Activated naive CD8-positive, alpha-beta T cell treated with anti-CD3 and anti-CD28 coated beads, Interleukin-2, amount 50 U/mL, for 24 hours (primary cell): ENCODE measurements at regions not wholly inside any gene's neighbourhood (a gene's known extent, or its start where the extent isn't known, plus 50 kb on each side); places are given as distances from the start of the nearest gene placed in this dataset.

Experiments
- ATAC-seq: fragments of 150-1000 bp; cut with Tn5 transposase; one replicate; pipeline ENCODE4 v1.10.0; 2021
- DNase-seq: peaks from one replicate; pipeline ENCODE4 v3.0.0; 2021
- H3K27ac Mint-ChIP-seq: one replicate; pipeline ENCODE4 v1.8.0; 2021; ENCODE audit warnings: mild to moderate bottlenecking, mixed read lengths
- H3K27me3 Mint-ChIP-seq: one replicate; pipeline ENCODE4 v1.8.0; 2021; ENCODE audit warnings: mixed read lengths
- H3K36me3 Mint-ChIP-seq: one replicate; pipeline ENCODE4 v1.8.0; 2021; ENCODE audit warnings: low read depth, mixed read lengths
- H3K4me1 Mint-ChIP-seq: one replicate; pipeline ENCODE4 v1.8.0; 2021; ENCODE audit warnings: mixed read lengths
- H3K4me3 Mint-ChIP-seq: one replicate; pipeline ENCODE4 v1.8.0; 2021; ENCODE audit warnings: mild to moderate bottlenecking, moderate library complexity, mixed read lengths
- H3K9me3 Mint-ChIP-seq: one replicate; pipeline ENCODE4 v1.8.0; 2021; ENCODE audit warnings: mixed read lengths

DNA sequence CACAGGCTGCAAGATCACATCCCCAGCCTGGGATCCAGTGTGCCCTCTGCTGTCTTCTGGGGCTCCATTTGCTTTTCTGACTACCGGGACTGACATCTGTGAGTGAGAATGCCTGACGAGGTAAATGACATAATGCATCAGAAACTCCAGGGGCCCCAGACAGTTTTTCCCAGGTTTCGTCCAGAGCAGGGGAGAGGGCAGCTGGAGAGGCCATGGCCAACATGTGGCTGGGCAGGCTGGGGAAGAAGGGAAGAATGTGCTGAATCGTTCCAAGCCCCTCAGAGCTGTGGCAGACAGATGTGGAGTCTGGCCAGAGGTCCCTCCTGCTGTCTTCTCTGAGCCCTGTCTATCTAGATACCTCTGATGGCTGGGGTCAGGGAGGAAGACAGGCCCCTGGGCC, 163.9 kb downstream of the TRIM29 start:
- H3K36me3 Mint-ChIP-seq = no peaks in the 10 kb centered on the region
- peaks cover 3% of the 10 kb centered on the region for H3K27me3 Mint-ChIP-seq

DNA sequence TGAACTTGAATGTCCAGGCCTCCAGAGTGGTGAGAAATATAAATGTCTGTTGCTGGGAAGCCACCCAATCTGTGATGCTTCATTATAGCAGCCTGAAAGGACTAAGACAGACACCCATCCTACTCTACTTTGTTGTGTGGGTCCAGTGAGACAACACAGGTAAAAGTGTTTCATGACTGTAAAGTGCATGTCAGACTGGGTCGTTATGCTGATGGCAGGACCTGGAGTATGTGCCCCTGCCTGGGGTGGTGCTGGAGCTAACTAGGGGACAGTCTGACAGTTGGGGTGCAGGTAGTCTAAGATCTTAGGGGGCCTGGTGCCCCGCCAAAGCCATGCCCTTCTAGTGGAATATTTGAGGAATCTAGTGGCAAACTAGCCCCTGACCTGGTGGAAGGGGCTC, 165.6 kb downstream of the TRIM29 start:
- H3K27me3 Mint-ChIP-seq = peaks cover 2% of the 10 kb centered on the region
- H3K36me3 Mint-ChIP-seq = no peaks in the 10 kb centered on the region
- ATAC-seq (no peak), DNase-seq (no peak)
- peaks cover 5% of the 10 kb centered on the region for H3K9me3 Mint-ChIP-seq
- no peaks in the 10 kb centered on the region for H3K4me1 Mint-ChIP-seq
- no peak overlapping the region for H3K27ac Mint-ChIP-seq
- H3K4me3 Mint-ChIP-seq = no peak overlapping the region

More for the DNA sequence above, 163.9 kb downstream of the TRIM29 start:
- H3K27ac Mint-ChIP-seq = no peak overlapping the region
- no peak for ATAC-seq
- no peaks in the 10 kb centered on the region for H3K4me1 Mint-ChIP-seq
- no peak for DNase-seq
- peaks cover 5% of the 10 kb centered on the region for H3K9me3 Mint-ChIP-seq
- no peak overlapping the region for H3K4me3 Mint-ChIP-seq

DNA sequence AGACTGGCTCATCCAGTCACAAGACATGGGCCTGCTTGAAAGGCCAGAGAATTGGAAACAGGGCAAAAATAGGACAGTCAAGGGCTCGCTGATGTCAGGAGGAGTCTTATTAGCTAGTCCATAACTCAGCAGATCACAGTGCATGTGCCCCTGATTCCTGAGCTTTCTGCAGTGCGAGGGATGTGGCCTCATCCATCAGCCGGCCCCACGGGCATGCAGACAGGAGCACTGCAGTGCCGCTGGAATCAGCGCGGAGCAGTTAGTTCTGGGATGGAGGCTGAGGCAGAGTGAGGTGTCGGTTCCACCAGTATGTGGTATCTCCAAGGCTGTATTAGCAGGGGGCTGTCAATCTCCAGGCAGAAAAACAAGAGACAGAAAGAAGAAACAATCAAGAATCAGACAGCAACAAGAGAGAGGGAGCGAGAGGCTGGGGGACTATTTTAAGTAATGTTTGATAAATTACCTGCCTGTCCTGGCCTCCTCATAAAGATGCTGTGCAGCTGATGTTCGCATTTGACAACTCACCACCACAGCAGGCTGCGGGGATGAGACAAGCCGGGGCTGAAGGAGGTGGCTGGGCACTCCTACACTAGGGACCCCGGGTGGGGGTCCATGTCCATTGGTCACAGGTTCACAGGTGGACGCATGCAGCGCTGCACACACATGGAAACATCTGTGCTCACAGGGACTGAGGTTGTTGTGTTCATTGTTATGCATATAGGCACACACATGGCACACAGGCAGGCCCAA, 167.2 kb downstream of the TRIM29 start:
- H3K27ac Mint-ChIP-seq = no peak overlapping the region
- no peak overlapping the region for H3K4me3 Mint-ChIP-seq
- ATAC-seq = no peak
- H3K9me3 Mint-ChIP-seq = peaks cover 5% of the 10 kb centered on the region
- no peaks in the 10 kb centered on the region for H3K4me1 Mint-ChIP-seq
- peaks cover 2% of the 10 kb centered on the region for H3K27me3 Mint-ChIP-seq
- no peak for DNase-seq
- no peaks in the 10 kb centered on the region for H3K36me3 Mint-ChIP-seq

DNA sequence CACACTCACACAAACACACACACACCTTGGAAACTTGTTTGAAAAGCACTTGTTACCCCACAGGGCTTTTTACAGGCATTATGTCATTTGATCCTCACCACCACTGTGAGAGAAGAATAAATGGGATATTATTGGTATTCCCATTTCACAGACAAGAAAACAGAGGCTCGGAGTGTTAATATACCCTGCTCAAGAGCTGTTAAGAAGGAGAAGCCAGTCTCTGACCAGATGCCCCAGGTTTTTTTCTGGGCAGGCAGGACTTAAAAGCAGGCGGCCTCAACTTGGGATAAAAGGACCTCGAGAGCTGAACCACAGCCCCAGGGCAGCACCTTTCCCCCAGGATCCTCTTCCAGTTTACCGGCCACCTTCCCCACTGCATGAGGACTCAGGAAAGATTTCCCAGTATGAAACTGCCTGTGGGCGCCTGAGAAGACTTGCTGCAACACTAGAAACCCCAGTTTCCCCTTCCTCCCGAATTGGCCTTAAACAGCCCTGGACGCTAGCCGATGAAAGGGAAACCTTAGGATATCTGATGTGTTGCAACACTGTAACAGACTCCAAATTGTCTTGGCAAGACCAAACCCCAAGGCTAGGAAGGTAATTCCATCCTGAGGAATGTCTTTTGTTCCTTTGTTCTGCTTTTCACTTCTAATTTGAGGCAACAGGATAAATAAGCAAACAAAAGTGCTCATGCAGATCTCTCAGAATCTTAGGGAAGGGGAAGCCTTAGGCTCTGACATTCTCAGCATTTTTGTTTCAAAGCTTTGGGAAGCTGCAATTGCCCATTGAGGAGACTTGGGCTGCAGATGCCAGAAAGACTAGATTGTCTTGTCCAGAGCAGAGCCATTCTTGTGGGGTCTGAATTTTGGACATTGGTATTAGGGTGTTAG, 173.5 kb downstream of the TRIM29 start:
- no peaks in the 10 kb centered on the region for H3K4me1 Mint-ChIP-seq
- no peak for ATAC-seq
- no peaks in the 10 kb centered on the region for H3K9me3 Mint-ChIP-seq
- peaks cover 4% of the 10 kb centered on the region for H3K27me3 Mint-ChIP-seq
- no peak overlapping the region for H3K27ac Mint-ChIP-seq
- no peak overlapping the region for H3K4me3 Mint-ChIP-seq
- no peak for DNase-seq
- H3K36me3 Mint-ChIP-seq = no peaks in the 10 kb centered on the region

DNA sequence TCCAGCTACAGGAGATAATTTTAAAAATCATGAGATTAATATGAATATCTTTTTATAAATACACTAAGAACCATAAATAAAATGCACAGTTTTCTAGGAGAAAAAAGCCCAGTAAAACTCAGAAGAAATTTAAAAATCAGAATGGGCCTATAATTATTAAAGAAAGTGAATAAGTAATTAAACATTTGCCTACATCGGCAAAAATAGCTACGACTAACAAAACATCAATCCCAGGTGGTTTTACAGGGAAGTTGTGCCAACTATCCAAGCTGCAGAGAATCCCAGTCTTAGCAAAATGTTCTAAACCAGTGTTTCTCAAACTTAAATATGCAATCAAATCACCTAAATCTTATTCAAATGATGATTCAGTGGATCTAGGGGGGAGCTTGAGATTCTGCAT, 180.0 kb downstream of the TRIM29 start:
- Mint-ChIP-seq H3K36me3 (no peaks in the 10 kb centered on the region), H3K27me3 (peaks cover 12% of the 10 kb centered on the region), H3K27ac (no peak overlapping the region), H3K4me1 (no peaks in the 10 kb centered on the region), H3K9me3 (no peaks in the 10 kb centered on the region), H3K4me3 (no peak overlapping the region)
- ATAC-seq = no peak
- DNase-seq = no peak

DNA sequence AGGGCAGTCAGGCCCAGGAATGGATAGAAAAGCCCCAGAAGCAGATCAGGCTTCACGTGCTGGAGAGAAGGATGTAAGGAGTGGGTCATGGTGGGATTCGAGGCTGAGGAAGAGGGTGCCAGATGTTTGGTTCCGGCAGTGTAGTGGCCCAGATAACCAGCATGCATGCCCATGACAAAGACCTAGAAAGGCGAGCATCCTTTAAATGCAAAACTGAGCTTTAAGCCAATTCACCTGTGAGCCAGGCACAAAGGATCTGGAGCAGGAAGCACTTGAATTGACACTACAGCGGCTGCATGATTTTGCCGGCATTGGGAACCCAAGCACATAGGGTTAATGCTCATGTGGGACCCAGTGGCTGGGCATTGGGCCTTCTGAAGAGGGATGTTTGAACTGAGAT, 185.5 kb downstream of the TRIM29 start:
- no peaks in the 10 kb centered on the region for H3K4me1 Mint-ChIP-seq
- ATAC-seq (no peak), DNase-seq (no peak)
- no peaks in the 10 kb centered on the region for H3K36me3 Mint-ChIP-seq
- H3K27ac Mint-ChIP-seq = no peak overlapping the region
- no peaks in the 10 kb centered on the region for H3K9me3 Mint-ChIP-seq
- no peak overlapping the region for H3K4me3 Mint-ChIP-seq
- peaks cover 29% of the 10 kb centered on the region for H3K27me3 Mint-ChIP-seq

DNA sequence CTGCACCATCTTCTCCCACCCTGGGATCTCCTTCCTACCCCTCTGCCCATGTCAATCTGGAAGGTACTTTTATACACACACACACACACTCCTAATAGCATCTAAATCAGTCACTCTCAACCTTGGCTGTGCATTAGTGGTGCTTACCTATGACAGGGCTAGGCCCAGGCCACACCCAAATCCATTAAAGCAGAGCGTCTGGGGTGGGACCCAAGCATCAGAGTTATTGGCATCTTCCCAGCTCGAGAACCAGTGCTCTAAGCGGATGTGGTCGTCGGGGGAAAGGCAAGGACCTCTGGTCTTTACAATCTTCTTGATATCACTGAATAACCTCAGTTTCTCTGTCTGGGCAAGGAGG, 194.6 kb downstream of the TRIM29 start:
- Mint-ChIP-seq H3K4me3 (no peak overlapping the region), H3K4me1 (no peaks in the 10 kb centered on the region), H3K9me3 (no peaks in the 10 kb centered on the region), H3K36me3 (no peaks in the 10 kb centered on the region), H3K27ac (no peak overlapping the region), H3K27me3 (peaks cover 6% of the 10 kb centered on the region)
- DNase-seq (no peak), ATAC-seq (no peak)

DNA sequence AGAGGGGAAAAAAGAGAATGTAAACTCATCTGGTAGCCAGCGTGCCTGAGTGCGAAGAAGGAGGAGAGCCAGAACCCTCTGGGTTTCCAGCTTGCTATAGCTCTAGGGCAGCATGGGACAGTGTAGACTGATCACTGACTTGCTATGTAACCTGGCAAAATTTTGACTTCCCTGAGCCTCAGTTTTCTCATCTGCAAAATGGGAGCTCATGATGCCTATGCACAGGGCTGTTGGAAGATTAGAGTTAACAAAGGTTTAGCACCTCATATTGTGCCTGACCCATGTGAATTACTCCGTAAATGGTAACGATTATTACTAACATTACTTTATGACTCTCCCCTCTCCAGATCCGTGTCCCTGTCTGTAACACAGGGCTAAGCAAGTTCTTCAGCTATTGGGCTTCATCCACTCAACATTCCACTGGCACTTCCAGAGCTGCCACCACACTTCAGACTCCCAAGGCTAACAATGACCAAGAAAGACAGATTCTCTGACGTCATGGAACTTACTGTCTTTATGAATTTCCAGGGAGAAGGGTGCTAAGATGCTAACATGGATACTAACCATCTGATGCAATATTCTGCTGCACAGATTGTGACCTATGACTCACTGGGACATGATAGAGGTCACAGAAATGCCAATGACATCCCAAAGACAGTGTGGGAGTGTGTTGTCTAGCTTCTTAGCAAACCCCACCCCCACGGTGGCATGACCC, 195.2 kb downstream of the TRIM29 start:
- peaks cover 6% of the 10 kb centered on the region for H3K27me3 Mint-ChIP-seq
- no peaks in the 10 kb centered on the region for H3K9me3 Mint-ChIP-seq
- no peaks in the 10 kb centered on the region for H3K4me1 Mint-ChIP-seq
- H3K4me3 Mint-ChIP-seq = no peak overlapping the region
- ATAC-seq = peak; percentile 35
- DNase-seq = no peak
- H3K36me3 Mint-ChIP-seq = no peaks in the 10 kb centered on the region
- H3K27ac Mint-ChIP-seq = no peak overlapping the region

DNA sequence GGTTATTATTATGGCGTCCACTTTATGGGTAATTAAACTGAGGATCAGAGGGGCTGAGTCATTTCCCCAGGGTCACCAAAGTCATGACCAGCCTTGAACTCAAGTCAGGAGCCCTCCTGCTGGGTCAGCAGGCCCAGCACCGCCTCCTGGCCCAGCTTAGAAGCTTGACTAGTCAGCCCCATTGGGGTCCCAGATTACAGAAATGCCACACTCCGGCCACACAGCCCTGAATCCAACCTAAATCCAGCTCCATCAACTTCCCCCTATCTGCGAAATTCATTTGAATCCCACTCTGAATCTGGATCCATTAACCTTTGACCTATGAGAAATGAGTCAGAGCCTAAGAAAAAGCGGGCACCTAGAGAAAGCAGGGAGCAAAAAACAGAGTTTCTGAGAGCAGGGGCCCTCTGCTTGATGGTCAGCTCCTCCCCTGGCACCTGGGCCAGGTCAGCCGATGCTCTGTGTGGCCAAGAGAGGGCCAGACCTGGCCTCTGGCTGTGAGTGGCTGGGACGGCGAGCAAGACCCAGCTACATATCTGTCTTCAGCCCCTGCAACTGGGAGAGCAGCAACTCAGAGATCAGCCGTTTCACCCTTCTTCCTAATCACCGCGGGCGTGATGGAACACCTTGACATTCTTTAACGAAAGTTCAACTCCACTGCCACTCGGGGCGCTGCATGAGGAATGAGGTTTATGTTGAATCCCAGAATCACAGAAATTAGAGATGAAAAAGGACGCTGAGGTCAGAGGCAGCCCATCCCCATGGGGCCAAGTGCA, 196.1 kb downstream of the TRIM29 start:
- Mint-ChIP-seq H3K27me3 (peaks cover 6% of the 10 kb centered on the region), H3K4me1 (no peaks in the 10 kb centered on the region), H3K4me3 (no peak overlapping the region), H3K27ac (no peak overlapping the region), H3K36me3 (no peaks in the 10 kb centered on the region), H3K9me3 (no peaks in the 10 kb centered on the region)
- ATAC-seq = no peak
- no peak for DNase-seq

DNA sequence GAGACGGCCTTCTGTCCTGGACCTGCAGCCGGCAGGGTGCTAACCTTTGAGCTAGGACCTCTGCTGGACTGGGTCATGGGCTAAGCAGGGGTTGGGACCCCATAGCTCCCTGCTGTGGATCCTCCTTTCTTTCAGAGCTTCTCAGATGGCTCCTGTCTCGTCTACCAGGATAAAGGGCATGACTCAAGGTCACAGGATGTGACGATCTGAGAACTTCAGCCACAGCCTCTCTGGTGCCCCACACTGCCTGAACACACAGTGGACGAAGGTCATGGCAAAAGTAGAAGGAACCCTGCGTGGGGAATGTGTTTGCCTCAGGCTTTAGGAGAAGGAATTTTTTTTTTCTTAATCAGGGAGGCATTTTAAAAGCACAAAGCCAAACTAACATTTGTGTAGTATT, 196.7 kb downstream of the TRIM29 start:
- Mint-ChIP-seq H3K9me3 (no peaks in the 10 kb centered on the region), H3K27ac (no peak overlapping the region), H3K4me3 (no peak overlapping the region), H3K36me3 (no peaks in the 10 kb centered on the region), H3K27me3 (peaks cover 9% of the 10 kb centered on the region), H3K4me1 (no peaks in the 10 kb centered on the region)
- ATAC-seq (no peak), DNase-seq (no peak)

DNA sequence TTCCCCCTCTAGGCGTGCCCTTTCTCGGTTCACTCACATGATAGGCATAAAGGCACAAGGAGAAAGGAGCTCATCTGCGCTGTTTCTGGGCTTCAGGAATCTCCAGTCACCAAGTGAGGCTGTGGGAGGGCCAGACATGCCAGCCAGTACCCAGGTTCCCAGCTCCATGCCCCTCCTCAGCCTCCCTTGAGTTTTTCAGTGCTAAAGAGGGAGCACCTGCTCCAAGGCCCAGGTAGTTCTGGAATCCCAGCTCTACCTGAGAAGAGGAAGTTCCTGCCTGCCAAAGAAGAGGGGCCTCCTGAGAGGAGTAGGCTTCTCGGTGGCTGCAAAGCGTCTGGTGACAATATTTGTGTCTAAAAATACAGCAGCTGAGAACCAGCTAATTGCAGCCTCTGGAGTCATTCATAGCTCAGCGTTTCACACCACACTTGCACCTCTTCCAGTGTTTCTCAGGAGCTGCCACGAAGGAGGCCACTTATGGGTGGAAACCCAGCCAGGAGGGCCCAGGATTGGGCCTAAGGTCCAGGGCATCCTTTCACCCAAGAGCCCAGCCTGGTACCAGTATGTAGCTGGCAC, 197.4 kb downstream of the TRIM29 start:
- Mint-ChIP-seq H3K27ac (no peak overlapping the region), H3K4me3 (no peak overlapping the region), H3K4me1 (no peaks in the 10 kb centered on the region), H3K9me3 (no peaks in the 10 kb centered on the region), H3K36me3 (no peaks in the 10 kb centered on the region), H3K27me3 (peaks cover 8% of the 10 kb centered on the region)
- ATAC-seq (no peak), DNase-seq (no peak)

DNA sequence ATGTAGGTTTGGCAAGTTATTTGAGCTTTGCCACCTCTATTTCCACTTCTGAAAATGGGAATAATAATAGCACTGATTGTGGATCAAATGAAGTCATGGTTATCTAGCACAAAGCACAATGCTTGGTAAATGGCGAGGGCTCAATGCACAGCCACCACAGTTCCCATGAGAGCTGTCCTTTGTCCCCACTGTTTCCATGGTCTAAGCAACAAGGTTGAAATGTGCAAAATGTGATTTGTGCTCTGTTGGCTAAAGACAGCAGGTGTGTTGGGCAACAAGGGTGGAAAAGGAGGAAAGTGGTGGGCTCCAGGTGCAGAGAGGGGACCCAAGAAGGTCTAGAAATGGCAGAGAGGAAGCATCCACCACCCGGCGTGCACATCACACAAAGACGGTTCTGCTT, 200.5 kb downstream of the TRIM29 start:
- no peak overlapping the region for H3K27ac Mint-ChIP-seq
- ATAC-seq (no peak), DNase-seq (no peak)
- H3K4me1 Mint-ChIP-seq = no peaks in the 10 kb centered on the region
- H3K27me3 Mint-ChIP-seq = peaks cover 6% of the 10 kb centered on the region
- no peaks in the 10 kb centered on the region for H3K36me3 Mint-ChIP-seq
- H3K9me3 Mint-ChIP-seq = no peaks in the 10 kb centered on the region
- H3K4me3 Mint-ChIP-seq = no peak overlapping the region

DNA sequence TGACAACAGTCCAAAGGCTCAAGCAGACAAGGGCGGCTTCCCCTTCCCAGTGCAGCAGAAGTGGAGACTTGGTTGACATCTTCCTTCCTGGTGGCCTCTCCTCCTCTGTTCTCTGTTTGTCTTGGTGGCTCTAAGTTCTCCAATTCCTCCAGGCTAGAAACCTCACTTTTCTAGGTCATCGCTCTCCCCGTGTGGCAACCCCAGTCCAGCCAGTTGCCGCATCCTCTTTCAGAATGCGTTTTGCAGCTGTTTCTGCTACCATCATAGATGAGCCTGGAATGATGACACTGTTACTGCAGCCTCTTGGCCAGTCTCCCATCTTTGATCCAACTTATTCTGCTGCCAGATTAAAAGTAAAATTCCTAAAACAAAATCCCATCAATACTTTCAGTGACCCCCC, 201.5 kb downstream of the TRIM29 start:
- Mint-ChIP-seq H3K27me3 (peaks cover 6% of the 10 kb centered on the region), H3K4me1 (no peaks in the 10 kb centered on the region), H3K27ac (no peak overlapping the region), H3K4me3 (no peak overlapping the region), H3K36me3 (no peaks in the 10 kb centered on the region), H3K9me3 (no peaks in the 10 kb centered on the region)
- DNase-seq (no peak), ATAC-seq (no peak)

DNA sequence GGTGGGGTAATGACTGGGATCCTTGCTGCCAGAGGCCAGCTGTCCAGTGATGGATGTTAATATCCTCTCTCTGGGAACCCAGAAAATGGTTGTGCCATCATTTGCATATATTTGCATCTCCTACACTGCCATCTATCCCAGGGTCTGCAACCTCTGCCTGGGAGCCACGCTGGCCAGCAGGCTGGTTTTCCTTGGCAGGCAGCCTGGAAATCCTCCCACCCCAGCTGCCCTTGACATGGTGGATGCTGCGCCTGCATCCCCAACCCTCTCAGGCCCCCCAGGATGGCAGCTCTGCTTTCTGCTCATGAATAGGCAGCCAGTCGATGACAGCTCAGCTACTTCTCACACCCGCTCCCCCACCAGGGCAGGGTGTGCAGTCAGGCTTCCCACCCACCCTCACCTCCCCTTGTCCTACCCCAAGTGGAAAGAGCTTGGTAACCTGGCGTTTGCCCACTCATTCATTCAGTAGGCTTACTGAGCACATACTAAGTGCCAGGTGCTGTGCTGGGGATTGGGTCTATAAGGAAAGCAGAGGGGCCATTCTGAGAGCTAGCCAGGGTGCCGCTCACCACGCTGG, 202.5 kb downstream of the TRIM29 start:
- Mint-ChIP-seq H3K9me3 (no peaks in the 10 kb centered on the region), H3K4me3 (no peak overlapping the region), H3K27ac (no peak overlapping the region), H3K4me1 (no peaks in the 10 kb centered on the region), H3K36me3 (no peaks in the 10 kb centered on the region), H3K27me3 (peaks cover 8% of the 10 kb centered on the region)
- no peak for DNase-seq
- no peak for ATAC-seq
